Smooth muscle cell (in vitro differentiated cells): ENCODE measurements at regions not wholly inside any gene's neighbourhood (a gene's known extent, or its start where the extent isn't known, plus 50 kb on each side); places are given as distances from the start of the nearest gene placed in this dataset.
A peak's percentile ranks its signal among the peaks of the same experiment; 100 is the strongest.

Experiments used
- DNase-seq: peaks from one replicate; lab custom pipeline; 2025; ENCODE audit not compliant: unreplicated experiment; lab: John Stamatoyannopoulos, UW
- H2AFZ ChIP-seq: fragments of 200-600 bp; sonication (generic); 2 replicates; pipeline ENCODE4 v1.6.0; 2016; ENCODE audit warnings: antibody characterized with exemption, low read depth, mild to moderate bottlenecking
- H3F3A ChIP-seq: fragments of 200-600 bp; sonication (generic); 2 replicates; pipeline ENCODE4 v1.6.0; 2017; ENCODE audit warnings: antibody characterized with exemption, low read depth
- H3K27ac ChIP-seq: fragments of 200-600 bp; sonication (generic); 2 replicates; pipeline ENCODE4 v1.5.1; 2016; ENCODE audit warnings: low read depth, mild to moderate bottlenecking
- H3K27me3 ChIP-seq: fragments of 200-600 bp; sonication (generic); 2 replicates; pipeline ENCODE4 v1.6.1; 2016; ENCODE audit warnings: low read depth, mild to moderate bottlenecking
- H3K36me3 ChIP-seq: fragments of 200-600 bp; sonication (generic); 2 replicates; pipeline ENCODE4 v1.5.1; 2016; ENCODE audit warnings: low read depth
- H3K4me1 ChIP-seq: fragments of 200-600 bp; sonication (generic); 2 replicates; pipeline ENCODE4 v1.5.1; 2016; ENCODE audit warnings: low read depth
- H3K4me2 ChIP-seq: fragments of 200-600 bp; sonication (generic); 2 replicates; pipeline ENCODE4 v1.6.0; 2016; ENCODE audit warnings: mild to moderate bottlenecking
- H3K4me3 ChIP-seq: fragments of 200-600 bp; sonication (generic); 2 replicates; pipeline ENCODE4 v1.5.1; 2016; ENCODE audit warnings: mild to moderate bottlenecking
- H3K79me2 ChIP-seq: fragments of 200-600 bp; sonication (generic); 2 replicates; pipeline ENCODE4 v1.6.0; 2016; ENCODE audit warnings: low read depth, mild to moderate bottlenecking
- H3K9ac ChIP-seq: fragments of 200-600 bp; sonication (generic); 2 replicates; pipeline ENCODE4 v1.6.0; 2016; ENCODE audit warnings: low read depth
- H3K9me3 ChIP-seq: fragments of 200-600 bp; sonication (generic); replicated peaks from 2 replicates; pipeline ENCODE4 v1.5.1; 2016; ENCODE audit warnings: low read depth
- H4K20me1 ChIP-seq: fragments of 200-600 bp; sonication (generic); 2 replicates; pipeline ENCODE4 v1.6.0; 2016; ENCODE audit warnings: low read depth
- CTCF ChIP-seq: fragments of 200-600 bp; sonication (generic); IDR thresholded peaks from 2 replicates; pipeline ENCODE4 v1.5.1; 2017; ENCODE audit warnings: borderline replicate concordance, mild to moderate bottlenecking, antibody characterized with exemption; ENCODE audit not compliant: insufficient read depth, poor library complexity, severe bottlenecking
- WGBS: methylation state at CpG from one replicate; pipeline ENCODE4 v1.1.7; 2016; ENCODE audit warnings: low lambda C conversion rate; 5-methylcytosine and 5-hydroxymethylcytosine counted together

- Histone ChIP-seq H3K79me2 (no peaks in the 10 kb centered on the region), H3K9ac (no peak overlapping the region), H2AFZ (no peak overlapping the region), H3F3A (no peaks in the 10 kb centered on the region), H3K36me3 (no peaks in the 10 kb centered on the region), H3K27ac (peak overlapping the region; percentile 63), H3K9me3 (no peaks in the 10 kb centered on the region), H4K20me1 (no peaks in the 10 kb centered on the region), H3K4me1 (no peaks in the 10 kb centered on the region), H3K4me2 (no peak overlapping the region), H3K27me3 (no peaks in the 10 kb centered on the region), H3K4me3 (no peak overlapping the region)
- no peak for TF ChIP-seq CTCF
- DNase-seq = no peak
- 95% methylated on average over 1 of the region's 1 CpG for WGBS
Observed at GRCh38 chr3:118097660-118098059, 937.0 kb downstream of the IGSF11 start.

GRCh38 chr3:118098827-118099226 lies 935.8 kb downstream of the IGSF11 start:
- no peak overlapping the region for H3K4me3 ChIP-seq
- 18% methylated on average over 1 of the region's 1 CpG for WGBS
- no peaks in the 10 kb centered on the region for H3K9me3 ChIP-seq
- no peak overlapping the region for H2AFZ ChIP-seq
- no peak overlapping the region for H3K4me2 ChIP-seq
- no peak for TF ChIP-seq CTCF
- H3K9ac ChIP-seq = no peak overlapping the region
- no peaks in the 10 kb centered on the region for H3K36me3 ChIP-seq
- no peaks in the 10 kb centered on the region for H4K20me1 ChIP-seq
- no peaks in the 10 kb centered on the region for H3K79me2 ChIP-seq
- no peak for DNase-seq
- H3K4me1 ChIP-seq = no peaks in the 10 kb centered on the region
- H3F3A ChIP-seq = no peaks in the 10 kb centered on the region
- H3K27me3 ChIP-seq = no peaks in the 10 kb centered on the region
- H3K27ac ChIP-seq = no peak overlapping the region

GRCh38 chr3:118101891-118102290 lies 932.8 kb downstream of the IGSF11 start:
- H3K4me1 ChIP-seq = no peaks in the 10 kb centered on the region
- 90% methylated on average over 2 of the region's 2 CpGs for WGBS
- H3K36me3 ChIP-seq = no peaks in the 10 kb centered on the region
- no peak overlapping the region for H2AFZ ChIP-seq
- H3F3A ChIP-seq = no peaks in the 10 kb centered on the region
- H3K4me3 ChIP-seq = no peak overlapping the region
- H3K27ac ChIP-seq = no peak overlapping the region
- no peaks in the 10 kb centered on the region for H3K9me3 ChIP-seq
- H3K79me2 ChIP-seq = no peaks in the 10 kb centered on the region
- DNase-seq = no peak
- no peak overlapping the region for H3K4me2 ChIP-seq
- no peak overlapping the region for H3K9ac ChIP-seq
- no peaks in the 10 kb centered on the region for H4K20me1 ChIP-seq
- TF ChIP-seq CTCF = no peak
- H3K27me3 ChIP-seq = no peaks in the 10 kb centered on the region

- Histone ChIP-seq H3K9ac (no peak overlapping the region), H3K27ac (no peak overlapping the region), H3F3A (no peaks in the 10 kb centered on the region), H2AFZ (no peak overlapping the region), H3K4me2 (no peak overlapping the region), H3K27me3 (no peaks in the 10 kb centered on the region), H4K20me1 (no peaks in the 10 kb centered on the region), H3K4me1 (no peaks in the 10 kb centered on the region), H3K36me3 (no peaks in the 10 kb centered on the region), H3K9me3 (no peaks in the 10 kb centered on the region), H3K4me3 (no peak overlapping the region), H3K79me2 (no peaks in the 10 kb centered on the region)
- TF ChIP-seq CTCF = no peak
- DNase-seq = no peak
- 83% methylated on average over 2 of the region's 2 CpGs for WGBS
Observed at GRCh38 chr3:118102737-118103136, 931.9 kb downstream of the IGSF11 start.
